Smooth muscle cell (in vitro differentiated cells): ENCODE measurements at regions not wholly inside any gene's neighbourhood (a gene's known extent, or its start where the extent isn't known, plus 50 kb on each side); places are given as distances from the start of the nearest gene placed in this dataset.

Experiments used
- DNase-seq: peaks from one replicate; lab custom pipeline; 2025; ENCODE audit not compliant: unreplicated experiment; lab: John Stamatoyannopoulos, UW
- H2AFZ ChIP-seq: fragments of 200-600 bp; sonication (generic); 2 replicates; pipeline ENCODE4 v1.6.0; 2016; ENCODE audit warnings: antibody characterized with exemption, low read depth, mild to moderate bottlenecking
- H3F3A ChIP-seq: fragments of 200-600 bp; sonication (generic); 2 replicates; pipeline ENCODE4 v1.6.0; 2017; ENCODE audit warnings: antibody characterized with exemption, low read depth
- H3K27ac ChIP-seq: fragments of 200-600 bp; sonication (generic); 2 replicates; pipeline ENCODE4 v1.5.1; 2016; ENCODE audit warnings: low read depth, mild to moderate bottlenecking
- H3K27me3 ChIP-seq: fragments of 200-600 bp; sonication (generic); 2 replicates; pipeline ENCODE4 v1.6.1; 2016; ENCODE audit warnings: low read depth, mild to moderate bottlenecking
- H3K36me3 ChIP-seq: fragments of 200-600 bp; sonication (generic); 2 replicates; pipeline ENCODE4 v1.5.1; 2016; ENCODE audit warnings: low read depth
- H3K4me1 ChIP-seq: fragments of 200-600 bp; sonication (generic); 2 replicates; pipeline ENCODE4 v1.5.1; 2016; ENCODE audit warnings: low read depth
- H3K4me2 ChIP-seq: fragments of 200-600 bp; sonication (generic); 2 replicates; pipeline ENCODE4 v1.6.0; 2016; ENCODE audit warnings: mild to moderate bottlenecking
- H3K4me3 ChIP-seq: fragments of 200-600 bp; sonication (generic); 2 replicates; pipeline ENCODE4 v1.5.1; 2016; ENCODE audit warnings: mild to moderate bottlenecking
- H3K79me2 ChIP-seq: fragments of 200-600 bp; sonication (generic); 2 replicates; pipeline ENCODE4 v1.6.0; 2016; ENCODE audit warnings: low read depth, mild to moderate bottlenecking
- H3K9ac ChIP-seq: fragments of 200-600 bp; sonication (generic); 2 replicates; pipeline ENCODE4 v1.6.0; 2016; ENCODE audit warnings: low read depth
- H3K9me3 ChIP-seq: fragments of 200-600 bp; sonication (generic); replicated peaks from 2 replicates; pipeline ENCODE4 v1.5.1; 2016; ENCODE audit warnings: low read depth
- H4K20me1 ChIP-seq: fragments of 200-600 bp; sonication (generic); 2 replicates; pipeline ENCODE4 v1.6.0; 2016; ENCODE audit warnings: low read depth
- CTCF ChIP-seq: fragments of 200-600 bp; sonication (generic); IDR thresholded peaks from 2 replicates; pipeline ENCODE4 v1.5.1; 2017; ENCODE audit warnings: borderline replicate concordance, mild to moderate bottlenecking, antibody characterized with exemption; ENCODE audit not compliant: insufficient read depth, poor library complexity, severe bottlenecking
- WGBS: methylation state at CpG from one replicate; pipeline ENCODE4 v1.1.7; 2016; ENCODE audit warnings: low lambda C conversion rate; 5-methylcytosine and 5-hydroxymethylcytosine counted together

DNA sequence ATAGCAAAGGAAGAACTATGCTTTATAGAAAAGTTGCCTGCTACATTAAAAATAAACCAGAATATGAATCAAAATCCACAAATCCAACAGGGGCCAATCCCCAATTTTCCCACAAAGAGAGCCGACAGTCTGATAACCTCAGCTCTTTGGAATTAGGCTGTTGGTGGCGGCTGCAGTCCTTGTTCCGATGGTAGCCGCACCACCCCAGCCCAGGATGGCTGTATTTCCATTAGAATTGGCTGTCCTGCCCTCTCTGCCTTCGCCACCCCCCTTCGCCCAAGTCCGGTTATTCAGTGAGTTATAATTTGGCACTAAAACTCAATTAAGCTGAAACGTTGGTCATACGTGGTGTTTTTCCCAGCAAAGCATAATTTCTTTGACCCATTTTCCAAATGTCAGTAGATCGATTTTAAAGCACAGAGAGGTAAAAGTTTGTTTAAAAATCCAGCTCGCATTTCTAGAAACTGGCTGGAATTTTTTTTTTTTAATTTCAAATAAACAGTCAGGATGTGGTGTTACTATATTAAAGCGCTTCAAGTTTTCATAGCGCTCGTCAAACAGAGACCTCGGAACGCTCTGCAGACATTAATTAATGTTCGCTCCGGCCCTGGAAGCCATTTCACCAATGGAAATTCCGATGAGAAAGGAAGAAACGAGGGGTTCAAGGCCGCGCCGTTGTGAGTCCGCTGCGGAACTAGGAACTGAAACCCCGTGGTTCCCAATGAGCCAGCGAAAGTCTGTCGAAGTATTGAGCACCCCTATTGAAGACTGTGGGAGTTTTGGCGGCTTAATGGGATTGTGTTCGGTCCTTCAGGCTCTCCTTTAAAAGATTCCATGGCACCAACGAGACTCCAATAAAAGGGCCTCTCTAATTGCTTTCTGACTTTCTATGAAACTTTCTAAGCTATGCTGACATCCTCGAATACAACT is 104.8 kb upstream of the DIO3 start:
- DNase-seq, result no peak
- no peak for TF ChIP-seq CTCF
- H3K27ac ChIP-seq, result no peak overlapping the region
- H3K36me3 ChIP-seq, result no peaks in the 10 kb centered on the region
- peaks cover 5% of the 10 kb centered on the region for H3F3A ChIP-seq
- peak overlapping the region; percentile 52 for H3K4me2 ChIP-seq
- H4K20me1 ChIP-seq, result no peaks in the 10 kb centered on the region
- no peak overlapping the region for H3K9ac ChIP-seq
- H3K79me2 ChIP-seq, result no peaks in the 10 kb centered on the region
- WGBS, result 33% methylated on average over 32 of the region's 32 CpGs
- no peak overlapping the region for H2AFZ ChIP-seq
- H3K9me3 ChIP-seq, result no peaks in the 10 kb centered on the region
- peaks cover 32% of the 10 kb centered on the region for H3K4me1 ChIP-seq
- H3K4me3 ChIP-seq, result peak overlapping the region; percentile 2
- H3K27me3 ChIP-seq, result peaks cover 49% of the 10 kb centered on the region

- DNase-seq, result no peak
- Histone ChIP-seq H4K20me1 (no peaks in the 10 kb centered on the region), H3K9me3 (no peaks in the 10 kb centered on the region), H3K27me3 (peaks cover 49% of the 10 kb centered on the region), H3K4me1 (peaks cover 32% of the 10 kb centered on the region), H3K4me2 (no peak overlapping the region), H3K36me3 (no peaks in the 10 kb centered on the region), H2AFZ (no peak overlapping the region), H3F3A (peaks cover 5% of the 10 kb centered on the region), H3K79me2 (no peaks in the 10 kb centered on the region), H3K4me3 (no peak overlapping the region), H3K9ac (no peak overlapping the region), H3K27ac (no peak overlapping the region)
- WGBS, result 28% methylated on average over 79 of the region's 85 CpGs
- no peak for TF ChIP-seq CTCF
These were observed 103.9 kb upstream of the DIO3 start for GRCh38 chr14:101457301-101457935.

- DNase-seq, result no peak
- H3K36me3 ChIP-seq, result no peaks in the 10 kb centered on the region
- peaks cover 49% of the 10 kb centered on the region for H3K27me3 ChIP-seq
- H3K9ac ChIP-seq, result no peak overlapping the region
- peak overlapping the region; percentile 88 for H3K4me2 ChIP-seq
- H3K4me3 ChIP-seq, result peak overlapping the region; percentile 53
- H4K20me1 ChIP-seq, result no peaks in the 10 kb centered on the region
- H3K4me1 ChIP-seq, result peaks cover 32% of the 10 kb centered on the region
- H3K79me2 ChIP-seq, result no peaks in the 10 kb centered on the region
- H3K9me3 ChIP-seq, result no peaks in the 10 kb centered on the region
- peaks cover 5% of the 10 kb centered on the region for H3F3A ChIP-seq
- no peak for TF ChIP-seq CTCF
- H2AFZ ChIP-seq, result peak overlapping the region; percentile 92
- no peak overlapping the region for H3K27ac ChIP-seq
- WGBS, result 19% methylated on average over 49 of the region's 68 CpGs
These were observed 103.2 kb upstream of the DIO3 start for GRCh38 chr14:101457936-101458740.
